HG02884 (cell line): ENCODE measurements at regions not wholly inside any gene's neighbourhood (a gene's known extent, or its start where the extent isn't known, plus 50 kb on each side); places are given as distances from the start of the nearest gene placed in this dataset.

Experiments
- ATAC-seq: cut with Tn5 transposase; IDR thresholded peaks from one replicate; pipeline ENCODE4 v1.9.1; 2021; ENCODE audit warnings: mild to moderate bottlenecking, moderate library complexity; ENCODE audit not compliant: unreplicated experiment

DNA sequence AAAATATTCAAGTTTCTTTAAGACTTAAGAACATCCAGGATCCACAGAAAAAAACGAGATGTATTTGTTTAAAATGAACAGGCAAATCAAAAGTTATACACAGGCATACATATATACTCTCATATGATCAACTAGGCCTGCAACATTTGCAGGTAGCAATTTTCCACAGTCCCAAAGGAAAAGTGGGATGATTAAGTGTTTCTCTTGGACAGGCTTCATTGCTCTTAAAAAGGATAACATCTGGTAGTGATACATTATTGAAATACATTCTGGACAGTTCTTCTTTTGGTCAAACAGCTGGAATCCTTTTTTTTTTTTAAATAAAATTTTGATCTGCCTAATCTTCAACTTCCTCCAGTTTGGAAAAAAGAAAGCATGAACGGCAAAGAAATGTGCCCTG is 114.8 kb upstream of the TDRD3 start:
- ATAC-seq, result no peak

DNA sequence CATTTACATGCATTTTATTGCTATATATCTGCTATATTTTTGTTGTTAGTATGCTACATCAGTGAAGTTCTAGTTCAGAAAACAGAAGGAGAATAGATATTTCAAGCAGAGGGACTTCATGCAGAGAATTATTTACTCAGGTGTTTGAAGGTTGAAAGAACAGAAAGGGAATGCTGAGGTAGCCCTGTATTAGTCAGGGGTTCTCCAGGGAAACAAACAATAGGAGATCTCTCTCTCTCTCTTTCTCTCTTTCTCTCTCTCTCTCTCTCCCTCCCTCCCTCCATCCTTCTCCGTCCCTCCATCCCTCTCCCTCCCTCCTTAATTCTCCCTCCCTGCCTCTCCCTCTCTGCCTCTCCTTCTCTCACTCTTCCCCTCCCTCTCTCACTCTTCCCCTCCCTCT is 114.3 kb upstream of the TDRD3 start:
- ATAC-seq, result no peak

DNA sequence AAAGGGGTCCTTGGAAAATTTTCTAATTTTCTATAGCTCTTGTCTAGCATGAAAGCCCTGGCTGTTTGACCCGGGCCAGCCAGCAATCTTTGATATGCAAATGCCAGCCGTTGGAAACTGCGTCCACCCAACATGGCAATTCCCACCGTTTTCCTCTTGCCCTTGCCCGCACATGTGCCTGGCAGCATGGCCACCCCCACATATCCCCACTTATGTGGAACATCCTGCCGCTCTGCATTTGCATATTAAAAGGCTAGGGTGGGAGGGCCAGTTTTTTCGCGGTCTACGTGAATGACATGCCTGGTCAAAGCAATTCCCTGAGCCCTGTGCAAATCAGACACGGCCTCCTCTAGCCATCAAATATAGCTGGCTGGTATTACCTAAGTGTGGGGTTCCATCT is 110.3 kb upstream of the TDRD3 start:
- ATAC-seq, result no peak

DNA sequence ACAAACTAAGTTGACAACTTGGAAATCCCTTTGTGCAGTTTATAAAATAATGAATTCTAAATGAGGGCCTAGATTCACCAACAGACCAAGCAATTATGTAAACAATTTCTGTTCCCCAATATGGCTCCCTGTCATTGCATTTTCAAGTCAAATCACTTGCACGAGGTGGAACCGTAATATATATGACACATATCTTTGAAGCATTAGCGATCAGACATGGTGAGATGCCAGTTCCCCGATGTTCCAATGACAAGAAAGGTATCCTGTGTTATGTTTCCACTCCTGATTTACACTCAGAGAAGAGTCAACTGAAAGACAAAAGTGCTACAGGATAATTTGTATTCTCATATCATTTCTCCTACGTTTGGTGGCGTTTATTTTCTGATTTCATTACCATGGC is 108.5 kb upstream of the TDRD3 start:
- no peak for ATAC-seq

DNA sequence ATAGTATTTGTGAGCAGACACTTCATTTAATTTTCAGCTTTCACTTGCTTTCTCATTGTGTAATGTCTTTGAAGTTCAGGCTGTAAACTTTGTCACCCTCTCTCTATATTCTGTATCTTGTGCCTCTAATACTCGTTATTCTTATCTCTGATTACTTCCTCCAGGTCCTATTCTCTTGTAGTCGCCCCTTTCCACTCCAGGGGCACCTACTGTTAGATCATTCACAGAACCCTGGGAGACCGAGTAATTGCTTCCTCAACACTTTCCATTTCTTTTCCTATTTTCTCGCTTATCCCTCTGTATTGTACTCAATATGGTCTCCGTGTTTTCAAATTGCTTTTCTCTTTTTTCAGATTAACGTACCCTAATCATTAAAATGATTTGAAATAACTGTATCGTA is 93.9 kb upstream of the TDRD3 start:
- ATAC-seq, result no peak

DNA sequence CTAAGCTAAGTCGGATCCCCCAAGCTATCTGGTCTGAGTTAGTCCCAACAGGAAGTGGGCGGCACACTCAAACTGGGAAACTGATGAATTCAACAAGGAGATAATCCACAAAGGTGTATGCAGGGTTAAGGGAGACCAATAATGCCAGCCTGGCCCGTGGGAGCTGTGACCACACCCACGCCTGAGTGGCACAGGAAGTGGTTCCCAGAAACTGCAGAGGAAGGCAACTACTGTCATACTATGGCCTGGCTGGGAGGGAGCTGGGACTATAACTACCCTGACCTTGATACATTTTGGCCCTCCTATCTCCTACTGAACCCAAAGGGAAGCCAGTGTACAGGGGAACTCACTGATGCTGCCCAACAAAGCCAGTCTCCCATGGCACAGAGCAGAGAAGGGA is 85.5 kb upstream of the TDRD3 start:
- ATAC-seq, result no peak

DNA sequence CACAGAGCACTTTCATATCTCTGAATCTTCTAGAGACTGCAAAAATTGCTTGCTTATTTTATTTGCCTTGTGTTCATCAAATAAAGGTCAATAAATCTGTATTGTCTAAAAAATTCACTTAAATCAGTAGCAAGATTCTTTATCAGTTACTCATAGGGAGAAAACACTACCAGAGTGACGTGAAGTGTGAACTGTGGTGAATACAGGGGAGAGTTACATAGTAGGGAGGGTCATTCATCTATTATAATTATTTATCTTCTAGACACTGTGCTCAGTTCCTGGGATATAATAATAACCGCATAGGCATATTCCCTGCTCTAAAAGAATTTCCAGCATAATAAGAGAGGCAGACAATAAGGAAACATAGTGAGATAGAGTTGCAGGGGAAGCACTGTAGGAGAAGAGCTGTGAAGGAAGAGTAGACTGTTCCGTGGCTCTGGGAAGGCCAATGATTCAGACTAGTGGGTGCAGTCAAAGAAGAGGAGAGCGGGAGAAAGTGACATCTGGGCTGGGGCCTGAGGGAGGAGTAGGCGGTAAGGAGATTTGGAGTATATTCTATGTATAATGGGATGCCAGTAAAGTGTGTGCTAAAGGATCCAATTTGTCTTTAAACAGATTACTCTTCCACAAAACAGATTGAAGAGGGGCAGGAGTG is 84.0 kb upstream of the TDRD3 start:
- ATAC-seq, result no peak

DNA sequence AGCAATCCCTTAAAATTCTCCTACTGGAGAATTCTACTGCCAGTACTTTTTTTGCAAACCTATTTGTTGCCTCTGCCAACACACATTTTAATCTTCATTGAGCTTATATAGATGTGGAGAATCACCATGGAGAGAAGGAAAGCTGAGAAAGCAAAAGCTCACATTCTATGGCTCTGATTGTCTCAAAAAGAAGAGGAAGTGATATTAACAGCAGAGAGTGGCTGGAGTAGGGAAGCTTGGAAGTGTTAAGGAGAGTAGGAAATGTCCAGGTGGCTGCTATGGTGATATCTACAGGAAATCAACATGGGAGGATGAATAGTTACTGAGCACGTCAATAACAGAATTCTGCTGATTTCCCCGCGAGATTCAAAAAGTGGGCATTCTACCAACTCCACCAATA is 78.8 kb upstream of the TDRD3 start:
- no peak for ATAC-seq

DNA sequence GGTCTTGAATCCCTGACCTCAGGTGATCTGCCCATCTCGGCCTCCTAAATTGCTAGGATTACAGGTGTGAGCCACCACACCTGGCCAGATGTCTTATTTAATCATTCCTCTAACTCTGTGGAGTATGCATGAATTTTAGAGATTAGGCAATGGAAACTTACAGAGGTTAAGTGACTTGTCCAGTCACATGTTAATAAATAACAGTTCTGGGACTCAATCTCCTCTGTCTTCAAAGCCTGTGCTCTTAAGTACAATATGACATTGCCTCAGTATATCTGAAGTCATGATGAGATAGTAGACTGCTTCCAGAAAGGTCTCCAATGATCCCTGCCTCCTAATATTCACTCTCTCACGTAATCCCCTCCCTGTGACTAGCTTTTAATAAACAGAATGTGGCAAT is 72.9 kb upstream of the TDRD3 start:
- no peak for ATAC-seq

DNA sequence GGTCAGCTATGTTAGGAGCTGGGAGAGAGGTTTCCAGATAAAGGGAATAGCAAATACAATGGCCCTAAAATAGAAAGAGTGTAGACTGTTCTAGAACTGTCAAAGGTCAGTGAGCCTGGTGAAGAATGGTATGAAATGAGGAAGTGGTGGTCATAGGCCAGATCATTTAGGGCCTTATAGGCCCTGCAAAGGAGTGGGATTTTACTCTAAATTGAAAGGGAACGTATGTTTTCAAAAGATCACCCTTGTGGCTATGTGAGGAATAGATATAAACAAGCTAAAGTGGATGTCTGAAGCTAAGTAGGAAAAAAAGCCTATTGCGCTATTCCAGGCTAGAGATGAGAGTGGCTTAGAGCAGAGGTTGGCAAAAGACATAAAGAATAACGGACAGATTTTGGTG is 70.7 kb upstream of the TDRD3 start:
- no peak for ATAC-seq

DNA sequence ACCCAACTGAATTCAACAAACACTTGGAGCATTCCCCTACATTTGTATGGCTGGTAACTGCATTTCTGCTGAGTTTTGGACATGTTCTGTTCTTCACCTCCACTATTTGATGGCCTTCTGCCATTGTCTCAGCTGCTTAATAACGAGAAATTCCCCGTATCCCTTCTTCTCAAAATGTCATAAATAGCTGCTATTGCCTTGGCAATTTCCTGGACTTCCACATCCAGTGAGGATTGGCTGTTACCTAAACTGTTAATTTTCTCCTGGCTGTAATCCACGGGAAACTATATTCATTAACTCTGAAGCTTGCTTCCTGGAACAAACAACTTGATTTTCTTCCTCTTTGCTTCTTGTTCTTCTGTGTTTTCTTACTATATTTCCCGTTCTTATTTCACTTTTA is 69.5 kb upstream of the TDRD3 start:
- ATAC-seq, result no peak

DNA sequence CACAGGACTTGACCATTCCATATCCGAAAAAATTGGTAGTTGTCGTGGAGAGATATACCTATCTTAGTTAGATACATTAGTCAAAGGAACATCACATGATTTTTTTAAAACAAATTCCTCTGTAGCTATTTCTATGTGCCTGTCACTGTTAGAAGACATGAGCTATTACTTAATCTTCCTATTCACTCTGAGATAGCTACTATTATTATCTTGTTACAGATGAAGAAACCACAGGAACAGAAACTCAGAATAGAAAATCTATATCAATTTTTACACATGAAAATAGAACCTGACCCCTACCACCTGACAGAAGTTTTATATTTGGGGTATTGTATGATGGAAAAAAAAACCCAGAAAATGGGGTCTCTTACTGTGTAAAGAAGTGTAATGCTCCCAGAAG is 68.9 kb upstream of the TDRD3 start:
- ATAC-seq, result no peak

DNA sequence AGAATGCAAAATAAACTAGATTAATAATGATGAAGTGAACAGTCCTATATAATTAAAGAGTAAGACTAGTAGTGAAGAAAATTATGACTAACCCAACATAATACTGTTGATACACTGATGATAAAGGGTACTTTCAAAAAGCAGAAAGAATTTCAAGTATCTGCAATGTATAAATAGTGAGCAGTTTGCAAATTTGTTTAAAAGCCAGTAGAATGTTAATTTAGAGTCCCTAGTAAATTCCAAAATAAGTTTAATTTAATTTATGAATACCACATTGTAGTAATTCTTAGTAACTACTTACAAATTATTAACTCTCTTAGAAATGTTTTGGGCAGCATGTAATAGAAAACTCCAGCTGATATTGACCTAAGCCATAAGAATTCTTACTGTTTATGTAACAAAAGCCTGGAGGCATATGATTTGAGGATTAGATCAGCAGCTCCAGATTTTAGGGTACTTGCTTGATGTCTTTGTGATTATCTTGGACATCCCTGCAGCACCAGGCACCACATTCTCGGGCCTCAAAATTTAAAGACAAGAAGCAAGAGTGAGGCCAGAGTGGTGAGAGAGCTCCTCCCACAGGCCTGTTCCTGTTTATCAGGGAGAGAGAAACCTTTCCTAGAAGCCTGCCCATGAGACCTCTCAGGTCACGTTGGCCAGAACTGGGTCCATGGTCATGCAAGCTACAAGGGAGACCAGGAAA is 67.6 kb upstream of the TDRD3 start:
- ATAC-seq, result peak; percentile 75

DNA sequence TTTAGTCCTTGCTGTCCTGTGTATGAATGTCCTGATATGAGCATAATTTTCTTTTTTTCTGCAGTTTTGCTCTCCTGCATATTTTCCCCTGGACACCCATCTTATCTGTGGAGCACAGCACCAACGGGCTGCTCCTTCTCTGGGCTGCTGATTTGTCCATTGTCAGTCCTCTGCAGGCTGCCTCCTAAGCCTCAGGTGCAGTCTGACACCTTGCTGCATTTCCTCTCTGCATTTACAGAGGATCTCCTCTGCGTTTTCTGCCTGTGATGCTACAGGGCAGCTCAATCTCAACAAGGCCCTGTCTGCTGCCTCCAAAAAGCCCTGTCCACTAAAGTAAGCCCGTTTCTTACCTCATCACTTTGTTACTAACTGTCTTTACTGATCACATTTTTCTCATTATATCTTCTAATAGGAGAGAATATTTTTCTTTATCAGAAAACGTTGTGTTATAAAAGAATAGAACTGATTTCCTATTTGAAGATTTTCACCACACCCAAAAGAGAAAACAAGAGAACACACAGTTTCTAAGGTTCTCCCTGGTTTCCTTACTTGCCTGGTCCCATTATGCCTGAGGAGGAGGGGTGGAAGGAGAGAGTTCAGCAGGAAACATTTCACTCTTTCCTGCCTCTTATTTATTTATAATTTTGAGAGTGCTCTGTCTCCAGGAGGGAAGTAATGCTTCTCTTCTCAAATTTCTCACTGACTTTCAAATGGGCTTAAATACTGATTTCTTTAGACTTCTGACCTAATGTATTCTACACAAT is 65.6 kb upstream of the TDRD3 start:
- ATAC-seq, result no peak

DNA sequence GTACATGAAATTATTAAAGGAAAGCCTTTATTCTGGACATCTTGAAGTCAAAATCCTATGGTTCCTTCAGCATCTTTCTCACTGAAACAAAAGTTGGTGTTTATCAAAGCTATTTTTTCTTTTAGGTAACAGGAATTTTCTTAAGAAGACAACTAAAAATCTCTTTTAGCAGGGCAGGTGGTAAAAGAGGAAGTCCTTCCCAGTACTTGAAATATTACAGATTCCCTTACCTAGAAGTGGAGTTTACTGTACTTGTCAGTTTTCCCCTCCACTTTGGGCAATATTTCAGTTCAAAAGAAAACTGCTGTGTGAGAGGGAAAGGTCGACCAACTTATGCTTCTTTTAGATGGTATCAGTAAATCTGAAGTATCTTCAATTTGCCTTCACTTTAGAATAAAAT is 64.3 kb upstream of the TDRD3 start:
- ATAC-seq, result no peak

DNA sequence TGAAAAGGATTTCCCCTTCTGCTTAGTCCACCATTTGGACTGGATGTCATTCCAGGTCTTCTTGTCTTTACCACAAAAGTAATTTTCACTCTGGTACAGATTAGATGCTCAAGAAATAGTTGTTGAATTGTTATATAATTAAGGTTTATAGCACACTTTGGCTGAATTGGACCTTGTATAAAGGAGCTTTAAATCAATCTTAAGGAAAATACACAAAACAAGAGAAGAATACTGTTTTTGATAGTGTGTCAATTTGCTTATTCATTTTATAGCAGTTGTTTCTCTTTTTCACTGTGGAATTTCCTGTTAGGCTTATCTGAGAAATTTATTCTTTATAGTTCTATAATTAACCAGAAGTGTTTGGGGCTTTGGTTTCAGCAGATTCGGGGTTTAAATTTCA is 62.7 kb upstream of the TDRD3 start:
- no peak for ATAC-seq

DNA sequence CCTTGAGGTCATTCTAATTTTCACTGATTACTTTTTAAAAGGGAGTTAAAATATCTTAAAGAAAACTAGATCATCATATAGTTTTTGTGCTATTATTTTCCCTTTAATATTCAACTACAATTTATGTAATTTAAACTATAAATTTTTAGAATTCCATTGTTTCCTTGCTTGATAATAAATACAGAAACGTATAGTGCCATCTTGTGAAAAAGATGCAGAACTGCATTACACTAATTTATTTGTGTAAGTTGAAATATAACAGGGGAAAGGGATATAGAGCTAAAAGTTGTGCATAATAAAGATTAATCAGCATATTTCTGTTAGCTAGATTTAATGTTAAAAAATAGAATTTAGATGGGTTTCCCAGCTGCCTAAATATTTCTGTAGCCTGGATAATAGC is 61.5 kb upstream of the TDRD3 start:
- ATAC-seq, result no peak

DNA sequence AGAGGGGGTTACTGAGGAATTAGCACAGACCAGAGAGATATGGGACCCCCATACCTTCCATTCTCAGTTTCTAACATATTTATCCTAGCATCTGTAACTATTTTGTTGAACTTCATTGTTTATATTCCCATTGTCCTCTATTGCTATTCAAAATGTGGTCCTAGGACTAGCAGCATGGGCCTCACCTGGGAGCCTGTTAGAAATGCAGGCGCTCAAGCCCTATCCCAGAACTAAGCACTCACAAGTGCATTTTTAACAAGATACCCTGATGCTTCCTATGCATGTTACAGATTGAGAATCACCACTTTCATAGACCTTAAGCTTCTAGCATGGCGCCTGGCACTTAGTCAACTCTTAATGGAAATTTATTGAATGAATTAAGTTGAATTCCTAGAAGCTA is 58.3 kb upstream of the TDRD3 start:
- no peak for ATAC-seq

DNA sequence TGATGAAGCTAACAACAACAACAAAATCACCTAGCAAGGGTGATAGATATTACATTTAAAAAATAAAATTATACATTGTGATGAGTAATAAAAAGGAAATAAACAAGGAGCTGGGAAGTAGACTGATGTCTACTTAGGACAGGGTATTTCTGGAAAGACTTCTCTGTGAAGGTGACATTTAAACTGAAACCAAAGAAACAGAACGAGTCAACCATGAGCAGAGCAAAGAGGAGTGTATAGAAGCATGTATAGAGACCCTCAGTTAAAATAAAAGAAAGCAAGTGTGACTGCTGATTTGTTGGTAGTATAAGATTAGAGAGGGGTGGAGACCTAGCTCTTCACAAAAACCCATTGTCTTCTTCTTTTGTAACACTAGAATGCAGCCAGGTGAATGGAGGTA is 53.0 kb upstream of the TDRD3 start:
- ATAC-seq, result no peak

DNA sequence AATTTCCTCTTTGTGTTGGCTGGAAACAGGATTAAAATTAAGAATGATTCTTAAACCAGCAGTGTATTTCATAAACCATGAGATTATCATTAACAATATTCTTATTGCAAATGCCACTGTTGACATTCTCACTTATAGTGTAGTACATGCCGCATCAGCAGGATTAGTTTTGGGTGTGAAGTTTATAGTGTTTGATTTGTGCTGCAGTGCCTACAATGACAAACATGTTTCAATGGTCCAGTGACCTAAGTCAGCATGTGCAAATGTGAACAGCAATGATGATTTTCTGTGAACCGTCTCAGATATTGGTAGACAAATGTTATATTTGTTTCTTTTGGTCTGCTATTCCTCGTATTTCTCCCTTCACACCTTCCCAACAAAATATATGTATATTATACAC is 49.8 kb upstream of the TDRD3 start:
- ATAC-seq, result no peak
